HEK293 (cell line): ENCODE measurements at regions not wholly inside any gene's neighbourhood (a gene's known extent, or its start where the extent isn't known, plus 50 kb on each side); places are given as distances from the start of the nearest gene placed in this dataset.
"Not testable (repeated sequence)": the region's sequence is repeated elsewhere in the genome, so short reads cannot be mapped to it uniquely, and the experiment has no call there.

Experiments
- CTCF ChIA-PET: fragments of 350-600 bp; formaldehyde crosslinking; extraction: SDS; loops from one replicate; lab custom pipeline; 2021; ENCODE audit warnings: antibody characterized with exemption; lab: Yijun Ruan, JAX
- POLR2A ChIA-PET: fragments of 300-600 bp; formaldehyde crosslinking; extraction: SDS; loops from one replicate; lab custom pipeline; 2020; ENCODE audit warnings: antibody characterized with exemption, inconsistent platforms; lab: Yijun Ruan, JAX
- H3K27ac ChIP-seq: fragments of 200-500 bp; sonication (Bioruptor generic); 2 replicates; pipeline ENCODE4 v1.5.1; 2014; ENCODE audit warnings: low read depth, low read length, control low read depth, inconsistent platforms; ENCODE audit errors: extremely low read depth
- H3K36me3 ChIP-seq, 2 experiments: fragments of 200-500 bp in 1 of 2; sonication (Bioruptor generic) in 1 of 2; 1 replicate in 1 of 2; 2 replicates in 1 of 2; pipeline ENCODE4 v1.5.1; 2014 to 2017; ENCODE audit warnings: inconsistent platforms in 2 of 2, low read length in 2 of 2; ENCODE audit not compliant: control insufficient read depth in 2 of 2, insufficient read depth in 1 of 2
- H3K4me1 ChIP-seq: fragments of 200-500 bp; sonication (Bioruptor generic); 2 replicates; pipeline ENCODE4 v1.5.1; 2014; ENCODE audit warnings: mild to moderate bottlenecking, low read length, inconsistent platforms; ENCODE audit not compliant: control insufficient read depth, insufficient read depth
- H3K4me3 ChIP-seq: 2 replicates; pipeline ENCODE4 v1.5.1; 2011; ENCODE audit warnings: low read depth, mild to moderate bottlenecking, control low read depth, low read length, moderate library complexity
- H3K9me3 ChIP-seq: fragments of 200-500 bp; sonication (Bioruptor generic); 2 replicates; pipeline ENCODE4 v1.5.1; 2014; ENCODE audit warnings: low read depth, low read length, inconsistent platforms; ENCODE audit not compliant: control insufficient read depth, insufficient read depth
- ZNF302 ChIP-seq: fragments of 450-650 bp; formaldehyde crosslinking; IDR thresholded peaks from 2 replicates; pipeline ENCODE4 v1.5.1; 2016; ENCODE audit warnings: missing biosample characterization, missing genetic modification characterization, low read depth
- ZNF514 ChIP-seq: fragments of 450-650 bp; formaldehyde crosslinking; IDR thresholded peaks from 2 replicates; pipeline ENCODE4 v1.5.1; 2016; ENCODE audit warnings: missing biosample characterization, missing genetic modification characterization
- ZNF521 ChIP-seq: fragments of 450-650 bp; formaldehyde crosslinking; IDR thresholded peaks from 2 replicates; pipeline ENCODE4 v1.5.1; 2017; ENCODE audit warnings: missing biosample characterization, mild to moderate bottlenecking, missing genetic modification characterization
- ZNF830 ChIP-seq: fragments of 450-650 bp; IDR thresholded peaks from 2 replicates; pipeline ENCODE4 v1.5.0; 2018; ENCODE audit warnings: missing biosample characterization, missing genetic modification characterization, low read depth, mild to moderate bottlenecking, moderate library complexity
- TF ChIP-seq, protein P1 (sequence below): fragments of 450-650 bp; formaldehyde crosslinking; IDR thresholded peaks from 2 replicates; pipeline ENCODE4 v1.5.1; 2016; ENCODE audit warnings: missing biosample characterization, missing genetic modification characterization

DNA sequence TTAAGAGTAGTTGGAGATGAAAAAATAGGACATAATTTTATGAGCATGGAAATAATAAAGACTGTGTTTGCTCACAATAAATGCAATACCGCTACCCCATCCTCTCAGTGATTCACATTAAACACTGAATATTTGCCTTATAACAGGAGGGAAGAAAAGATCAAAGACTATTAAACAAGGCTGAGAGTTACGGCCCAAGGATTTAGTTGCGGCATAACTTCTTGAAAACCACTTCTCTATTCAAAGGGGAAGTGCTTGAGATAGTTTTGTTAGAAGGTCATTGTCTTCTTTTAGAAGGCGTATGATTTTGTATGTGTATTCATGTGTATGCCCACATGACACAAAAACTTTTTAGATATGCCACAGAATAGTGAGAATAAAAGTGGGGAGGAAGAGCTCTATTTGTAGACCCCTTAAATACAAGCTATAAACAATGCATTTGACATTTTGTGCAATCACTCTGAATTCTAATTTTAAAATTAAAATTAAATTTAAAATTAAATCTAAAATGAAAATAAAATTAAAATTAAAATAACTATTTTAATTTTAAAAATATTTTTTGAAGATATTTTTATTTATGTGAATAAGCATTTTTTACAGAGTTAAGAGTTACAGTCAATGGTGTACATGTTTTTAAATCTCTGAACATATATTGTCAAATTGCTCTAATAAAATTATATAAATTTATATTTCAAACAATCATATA lies 986.6 kb upstream of the ADAMTS5 start:
- H3K4me3 ChIP-seq = no peak overlapping the region
- H3K9me3 ChIP-seq = no peaks in the 10 kb centered on the region; the same call in 1 of the 2 replicates
- ChIA-PET POLR2A (no interaction called here), CTCF (no interaction called here)
- no peak overlapping the region for H3K27ac ChIP-seq
- TF ChIP-seq ZNF521 (tag by site-specific recombination) (no peak), ZNF830 (tag by site-specific recombination) (no peak), ZNF514 (no peak), ZNF302 (no peak)
- TF ChIP-seq, protein P1, sequence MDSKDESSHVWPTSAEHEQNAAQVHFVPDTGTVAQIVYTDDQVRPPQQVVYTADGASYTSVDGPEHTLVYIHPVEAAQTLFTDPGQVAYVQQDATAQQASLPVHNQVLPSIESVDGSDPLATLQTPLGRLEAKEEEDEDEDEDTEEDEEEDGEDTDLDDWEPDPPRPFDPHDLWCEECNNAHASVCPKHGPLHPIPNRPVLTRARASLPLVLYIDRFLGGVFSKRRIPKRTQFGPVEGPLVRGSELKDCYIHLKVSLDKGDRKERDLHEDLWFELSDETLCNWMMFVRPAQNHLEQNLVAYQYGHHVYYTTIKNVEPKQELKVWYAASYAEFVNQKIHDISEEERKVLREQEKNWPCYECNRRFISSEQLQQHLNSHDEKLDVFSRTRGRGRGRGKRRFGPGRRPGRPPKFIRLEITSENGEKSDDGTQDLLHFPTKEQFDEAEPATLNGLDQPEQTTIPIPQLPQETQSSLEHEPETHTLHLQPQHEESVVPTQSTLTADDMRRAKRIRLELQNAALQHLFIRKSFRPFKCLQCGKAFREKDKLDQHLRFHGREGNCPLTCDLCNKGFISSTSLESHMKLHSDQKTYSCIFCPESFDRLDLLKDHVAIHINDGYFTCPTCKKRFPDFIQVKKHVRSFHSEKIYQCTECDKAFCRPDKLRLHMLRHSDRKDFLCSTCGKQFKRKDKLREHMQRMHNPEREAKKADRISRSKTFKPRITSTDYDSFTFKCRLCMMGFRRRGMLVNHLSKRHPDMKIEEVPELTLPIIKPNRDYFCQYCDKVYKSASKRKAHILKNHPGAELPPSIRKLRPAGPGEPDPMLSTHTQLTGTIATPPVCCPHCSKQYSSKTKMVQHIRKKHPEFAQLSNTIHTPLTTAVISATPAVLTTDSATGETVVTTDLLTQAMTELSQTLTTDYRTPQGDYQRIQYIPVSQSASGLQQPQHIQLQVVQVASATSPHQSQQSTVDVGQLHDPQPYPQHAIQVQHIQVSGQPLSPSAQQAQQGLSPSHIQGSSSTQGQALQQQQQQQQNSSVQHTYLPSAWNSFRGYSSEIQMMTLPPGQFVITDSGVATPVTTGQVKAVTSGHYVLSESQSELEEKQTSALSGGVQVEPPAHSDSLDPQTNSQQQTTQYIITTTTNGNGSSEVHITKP (tag by site-specific recombination) = no peak
- no peaks in the 10 kb centered on the region for H3K36me3 ChIP-seq
- H3K4me1 ChIP-seq = no peaks in the 10 kb centered on the region

DNA sequence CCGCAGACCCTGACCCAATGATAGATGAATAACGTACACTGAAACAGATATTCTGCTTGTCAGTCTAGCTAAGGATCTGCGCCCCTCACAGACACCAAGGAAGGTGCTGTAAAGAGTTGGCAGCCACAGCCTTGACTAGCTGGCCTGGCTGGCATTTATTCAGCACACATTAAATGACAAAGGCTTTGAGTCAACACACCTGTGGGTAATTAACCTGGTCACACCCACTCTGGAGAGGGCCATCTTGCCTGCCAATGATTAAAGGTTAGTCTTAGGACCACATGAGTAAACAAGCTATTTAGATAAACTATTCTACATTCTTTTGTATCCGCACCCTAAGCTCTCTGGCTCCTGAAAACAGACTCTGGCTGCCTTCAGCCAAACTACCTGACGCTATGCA lies 982.2 kb upstream of the ADAMTS5 start:
- H3K9me3 ChIP-seq, H3K4me3 ChIP-seq, POLR2A ChIA-PET, H3K4me1 ChIP-seq, CTCF ChIA-PET, H3K27ac ChIP-seq, H3K36me3 ChIP-seq: not testable (repeated sequence)

DNA sequence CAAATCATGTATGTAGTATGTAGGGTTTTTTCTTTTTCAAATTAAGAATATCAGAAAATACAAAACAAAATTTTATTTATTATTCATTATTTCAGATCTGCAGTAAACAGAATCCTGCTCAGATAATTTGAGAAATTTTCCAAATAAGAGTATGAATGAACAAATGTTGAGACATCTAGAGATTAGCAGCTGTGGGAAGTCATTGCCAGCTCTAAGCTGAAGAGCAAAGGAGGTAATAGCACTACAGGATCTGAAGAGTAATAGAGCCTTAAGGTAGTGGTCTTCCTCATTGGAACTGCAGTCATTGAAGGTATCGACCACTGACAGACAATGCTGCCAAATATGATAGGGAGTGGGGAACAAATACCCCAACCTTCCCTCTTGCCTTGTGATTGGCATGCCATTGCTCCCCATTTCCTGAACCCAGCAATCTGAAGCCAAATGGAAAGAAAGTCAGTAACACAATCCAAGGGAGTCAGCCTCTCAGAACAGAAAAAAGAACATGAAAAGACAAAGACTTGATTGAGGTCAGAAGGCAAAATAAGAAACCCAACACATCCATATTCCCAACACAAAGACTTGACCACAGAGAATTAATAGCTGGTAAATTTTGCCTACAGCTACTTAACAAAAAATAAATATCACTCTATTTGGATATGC lies 963.4 kb upstream of the ADAMTS5 start:
- POLR2A ChIA-PET, H3K27ac ChIP-seq, H3K9me3 ChIP-seq, H3K4me1 ChIP-seq, H3K36me3 ChIP-seq, CTCF ChIA-PET, H3K4me3 ChIP-seq: not testable (repeated sequence)

DNA sequence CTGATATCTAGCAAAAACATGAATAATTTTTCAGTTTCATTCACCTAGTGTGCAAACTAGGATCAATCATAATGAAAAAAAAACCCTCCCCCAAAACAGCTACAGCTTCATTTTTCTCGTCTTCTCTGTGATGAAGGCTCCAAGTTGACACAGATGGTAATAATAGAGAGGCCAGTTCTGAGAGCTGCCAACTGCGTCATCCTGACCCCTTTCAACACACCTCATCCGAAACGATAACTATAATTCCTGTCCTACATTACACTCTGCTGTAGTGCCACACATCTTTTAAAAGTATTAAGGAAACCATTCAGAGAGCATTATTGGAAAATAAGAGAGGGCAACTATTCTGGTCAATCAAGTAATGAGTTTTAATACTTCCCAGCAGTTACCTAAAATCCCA lies 962.3 kb upstream of the ADAMTS5 start:
- POLR2A ChIA-PET, H3K4me1 ChIP-seq, CTCF ChIA-PET: not testable (repeated sequence)

DNA sequence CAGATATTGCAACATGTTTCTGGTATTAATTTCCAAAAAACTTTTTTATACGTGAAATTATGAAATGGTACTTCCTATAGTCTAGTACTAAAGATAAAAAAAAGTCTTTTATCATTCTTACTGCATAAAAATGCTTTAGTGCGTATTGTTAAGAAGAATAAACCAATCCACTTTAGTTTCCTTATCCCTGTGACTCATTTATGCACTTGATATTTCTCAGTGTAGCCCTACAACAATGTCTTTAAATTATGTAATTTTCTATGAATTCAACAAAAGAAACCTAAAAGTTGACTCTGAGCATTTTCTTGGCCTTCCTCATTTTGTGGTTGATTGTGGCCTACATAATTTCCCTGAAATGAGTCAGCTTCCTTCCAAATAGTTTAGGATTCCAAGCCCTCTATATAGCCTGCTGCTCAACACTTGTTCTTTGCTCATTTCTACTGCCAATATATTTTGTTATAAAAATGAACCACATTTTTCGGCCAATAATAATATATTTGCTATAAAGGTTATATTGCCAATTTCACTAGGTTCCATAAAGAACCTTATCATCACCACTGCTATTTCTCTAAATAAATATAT lies 961.7 kb upstream of the ADAMTS5 start:
- POLR2A ChIA-PET, H3K27ac ChIP-seq, H3K4me3 ChIP-seq, H3K9me3 ChIP-seq, H3K36me3 ChIP-seq, CTCF ChIA-PET, H3K4me1 ChIP-seq: not testable (repeated sequence)

More for the DNA sequence above, 962.3 kb upstream of the ADAMTS5 start:
- not testable (repeated sequence) for H3K4me3 ChIP-seq, H3K27ac ChIP-seq, H3K36me3 ChIP-seq, H3K9me3 ChIP-seq

DNA sequence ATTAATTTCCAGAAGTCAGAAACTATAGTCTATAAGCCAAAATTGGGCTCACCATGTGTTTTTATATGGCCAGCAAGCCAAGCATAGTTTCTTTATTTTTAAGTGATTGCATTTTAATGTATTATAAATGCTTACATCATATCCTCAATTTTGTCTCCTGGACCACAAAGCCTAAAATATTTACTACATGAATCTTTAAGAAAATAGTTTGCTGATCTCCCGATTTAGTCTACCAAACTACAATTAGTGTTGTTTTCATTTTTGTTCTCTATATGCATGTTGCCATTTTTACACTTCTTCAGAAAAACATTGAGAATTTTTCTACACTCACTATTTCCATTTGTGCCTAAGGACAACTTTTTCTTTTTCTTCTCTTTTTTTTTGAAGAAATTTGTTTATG lies 954.5 kb upstream of the ADAMTS5 start:
- CTCF ChIA-PET, H3K9me3 ChIP-seq, H3K36me3 ChIP-seq, POLR2A ChIA-PET, H3K4me3 ChIP-seq, H3K27ac ChIP-seq, H3K4me1 ChIP-seq: not testable (repeated sequence)

DNA sequence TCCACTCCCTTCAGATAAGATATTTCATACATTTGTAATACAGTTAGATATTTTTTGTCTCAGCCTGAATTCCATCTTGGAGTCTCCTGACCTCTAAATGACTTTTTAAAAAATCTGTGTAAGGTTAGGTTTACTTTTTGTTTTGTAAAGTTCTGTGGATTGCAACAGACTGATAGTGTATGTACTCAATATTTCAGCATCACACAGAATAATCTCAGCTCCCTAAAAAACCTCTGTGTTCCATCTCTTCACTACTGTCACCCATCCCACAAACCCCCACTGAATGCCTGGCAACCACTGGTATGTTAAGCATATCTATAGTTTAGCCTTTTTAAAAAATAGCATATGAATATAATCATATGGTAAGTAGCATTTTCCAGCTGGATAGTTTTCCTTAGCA lies 951.1 kb upstream of the ADAMTS5 start:
- H3K4me1 ChIP-seq, H3K4me3 ChIP-seq, POLR2A ChIA-PET, H3K36me3 ChIP-seq, H3K27ac ChIP-seq, H3K9me3 ChIP-seq, CTCF ChIA-PET: not testable (repeated sequence)

DNA sequence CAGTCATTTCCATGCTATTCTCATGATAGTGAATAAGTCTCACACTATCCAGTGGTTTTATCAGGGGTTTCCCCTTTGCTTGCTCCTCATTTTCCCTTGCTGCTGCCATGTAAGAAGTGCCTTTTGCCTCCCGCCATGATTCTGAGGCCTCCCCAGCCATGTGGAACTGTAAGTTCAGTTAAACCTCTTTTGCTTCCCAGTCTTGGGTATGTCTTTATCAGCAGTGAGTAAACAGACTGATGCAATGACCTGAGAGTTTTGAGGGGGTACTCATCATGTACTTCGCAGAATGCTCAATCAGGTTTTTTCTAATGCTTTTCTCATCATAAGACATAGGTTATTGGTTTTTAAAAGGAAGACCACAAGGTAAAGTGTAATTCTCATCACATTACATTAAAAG lies 949.4 kb upstream of the ADAMTS5 start:
- POLR2A ChIA-PET, H3K9me3 ChIP-seq, H3K4me1 ChIP-seq, H3K27ac ChIP-seq, H3K36me3 ChIP-seq, CTCF ChIA-PET, H3K4me3 ChIP-seq: not testable (repeated sequence)

DNA sequence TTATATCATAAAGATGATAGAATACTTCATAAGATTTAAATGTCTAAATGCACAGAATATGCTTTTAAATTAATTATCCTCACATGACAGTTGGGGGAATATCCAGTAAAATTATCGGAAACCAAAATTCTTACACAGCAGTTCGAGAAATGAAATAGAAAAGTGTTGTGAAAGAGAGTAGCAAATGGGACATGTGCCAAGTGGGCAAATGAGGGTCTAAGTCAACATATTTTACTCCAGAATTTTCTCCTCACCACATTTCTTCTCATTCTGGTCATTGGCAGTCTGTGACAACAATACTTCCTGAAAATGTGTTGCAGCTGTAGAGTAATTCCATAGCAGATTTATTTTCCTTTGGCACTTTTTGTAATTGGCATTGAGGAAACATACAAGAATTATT lies 945.2 kb upstream of the ADAMTS5 start:
- H3K9me3 ChIP-seq, H3K27ac ChIP-seq, H3K36me3 ChIP-seq, H3K4me1 ChIP-seq, H3K4me3 ChIP-seq, POLR2A ChIA-PET, CTCF ChIA-PET: not testable (repeated sequence)
